ENCODE measurements at regions not wholly inside any gene's neighbourhood (a gene's known extent, or its start where the extent isn't known, plus 50 kb on each side); places are given as distances from the start of the nearest gene placed in this dataset.
"Not testable (repeated sequence)": the region's sequence is repeated elsewhere in the genome, so short reads cannot be mapped to it uniquely, and the experiment has no call there.

- DNase-seq (ENCODE audit: low spot score), result no peak
These were observed 1388.1 kb downstream of the AMY1C start for GRCh38 chr1:105137543-105138457.

GRCh38 chr1:105138458-105138893 is 1388.8 kb downstream of the AMY1C start:
- DNase-seq (ENCODE audit: low spot score), result no peak

GRCh38 chr1:105172788-105173187 is 1423.1 kb downstream of the AMY1C start:
- DNase-seq (ENCODE audit: low spot score), result no peak

- DNase-seq (ENCODE audit: low spot score), result no peak
These were observed 1431.1 kb downstream of the AMY1C start for GRCh38 chr1:105180789-105181188.

DNA sequence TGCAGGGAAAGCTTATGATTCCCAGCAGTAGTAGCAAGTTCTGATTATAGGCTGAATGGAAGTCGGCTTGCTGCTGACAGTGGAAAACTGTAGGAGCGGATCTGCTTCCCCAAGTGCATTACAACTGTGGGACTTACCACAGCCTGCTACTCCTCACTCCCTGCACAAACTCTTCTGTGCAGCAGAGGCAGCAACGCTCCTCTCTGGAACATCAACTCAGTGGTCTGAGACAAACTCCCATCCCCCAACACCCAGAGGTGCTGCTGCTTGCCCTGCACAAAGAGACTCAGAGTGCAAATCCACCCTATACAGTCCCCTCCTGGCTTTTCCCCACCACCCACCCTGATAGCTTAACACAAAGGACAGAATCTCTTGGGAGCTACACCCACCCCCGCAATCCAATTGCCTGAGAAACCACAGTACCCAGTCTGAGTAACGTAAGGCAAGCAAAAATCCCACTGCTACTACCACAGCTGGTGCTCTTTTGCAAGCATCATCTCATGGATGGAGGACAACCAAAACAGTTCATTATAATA is 1455.2 kb downstream of the AMY1C start:
- DNase-seq (ENCODE audit: low spot score), result no peak

DNA sequence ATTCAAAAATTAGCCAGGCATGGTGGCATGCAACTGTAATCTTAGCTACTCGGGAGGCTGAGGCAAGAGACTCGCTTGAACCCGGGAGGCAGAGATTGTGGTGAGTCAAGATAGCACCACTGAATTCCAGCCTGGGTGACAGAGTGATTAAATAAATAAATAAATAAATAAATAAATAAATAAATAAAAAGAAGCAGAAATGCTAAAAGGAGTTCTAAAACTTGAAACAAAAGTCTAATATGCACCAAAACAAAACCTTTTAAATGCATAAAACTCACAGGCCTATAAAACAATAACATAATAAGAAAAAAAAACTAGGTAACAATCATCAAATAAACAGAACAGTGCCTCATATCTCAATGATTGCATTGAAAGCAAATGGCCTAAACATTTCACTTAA is 1458.9 kb downstream of the AMY1C start:
- DNase-seq (ENCODE audit: low spot score), result no peak

DNA sequence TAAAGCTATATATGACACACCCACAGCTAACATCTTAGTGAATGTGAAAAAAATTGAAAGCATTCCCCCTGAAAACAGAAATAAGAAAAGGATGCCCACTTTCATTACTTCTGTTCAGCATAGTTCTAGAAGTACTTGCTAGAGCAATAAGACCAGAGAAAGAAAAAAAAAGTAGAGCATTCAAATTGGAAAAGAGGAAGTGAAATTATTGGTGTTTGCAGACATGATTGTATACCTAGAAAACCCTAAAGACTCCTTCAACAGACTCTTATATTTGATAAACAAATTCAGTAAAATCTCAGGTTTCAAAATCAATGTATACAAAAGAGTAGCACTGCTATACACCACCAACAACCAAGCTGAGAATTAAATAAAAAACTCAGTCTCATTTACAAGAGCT is 1461.0 kb downstream of the AMY1C start:
- no peak for DNase-seq (ENCODE audit: low spot score)

GRCh38 chr1:105231378-105231777 is 1481.7 kb downstream of the AMY1C start:
- no peak for DNase-seq (ENCODE audit: low spot score)

GRCh38 chr1:105243411-105243810 is 1493.7 kb downstream of the AMY1C start:
- no peak for DNase-seq (ENCODE audit: low spot score)

DNA sequence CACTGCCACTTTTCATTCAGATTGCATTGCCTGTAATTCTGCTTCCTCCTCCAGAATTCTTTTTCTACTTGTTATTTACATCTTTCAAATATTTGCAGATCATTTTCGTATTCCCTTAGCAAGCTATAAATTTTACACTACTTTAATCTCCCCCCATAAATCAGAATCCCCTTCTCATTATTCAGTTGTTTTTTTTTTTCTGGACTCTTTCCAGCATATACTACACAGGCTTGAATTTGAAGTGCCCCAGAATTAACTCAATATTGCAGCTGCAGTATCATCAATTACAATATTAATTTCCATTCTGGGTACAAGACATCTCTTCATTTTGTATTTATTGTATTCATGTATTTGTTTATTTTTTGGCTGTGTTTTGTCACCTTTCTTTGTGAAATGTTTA is 1494.3 kb downstream of the AMY1C start:
- DNase-seq (ENCODE audit: low spot score), result no peak

GRCh38 chr1:105254906-105255305 is 1505.2 kb downstream of the AMY1C start:
- DNase-seq (ENCODE audit: low spot score), result no peak

DNA sequence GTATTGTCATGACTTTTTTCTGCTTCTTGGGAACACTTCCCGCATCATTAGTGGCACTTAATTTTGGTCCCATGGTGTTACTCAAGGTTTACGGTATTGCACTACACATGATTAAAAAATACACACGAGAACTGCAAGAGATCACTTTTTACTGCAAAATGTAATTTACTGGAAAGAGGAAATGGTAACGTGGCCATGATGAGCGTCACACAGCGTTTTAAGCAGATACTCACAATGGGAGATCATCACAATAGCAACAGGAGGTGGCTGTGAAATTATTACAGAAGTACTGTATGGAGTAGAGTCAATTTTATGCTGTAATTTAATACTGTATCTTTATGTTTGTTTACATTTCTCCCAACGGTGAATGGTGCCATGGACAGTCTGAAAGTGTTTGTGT is 1510.3 kb downstream of the AMY1C start:
- DNase-seq (ENCODE audit: low spot score), result no peak

DNA sequence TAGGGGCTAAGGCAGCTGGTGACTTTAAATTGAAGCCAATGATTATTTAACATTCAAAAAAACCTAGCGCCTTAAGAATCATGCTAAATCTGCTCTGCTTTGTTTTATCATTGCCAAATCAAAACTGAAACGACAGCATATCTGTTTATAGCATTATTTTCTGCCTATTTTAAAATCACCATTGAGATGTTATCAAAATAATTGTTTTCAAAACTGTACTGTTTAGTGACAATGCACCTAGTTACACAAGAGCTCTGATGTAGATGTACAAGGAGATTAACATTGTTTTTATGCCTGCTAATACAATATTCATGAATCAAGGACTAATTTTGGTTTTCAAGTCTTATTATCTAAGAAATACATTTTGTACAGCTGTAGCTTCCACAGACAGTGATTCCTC is 1521.3 kb downstream of the AMY1C start:
- no peak for DNase-seq (ENCODE audit: low spot score)

DNA sequence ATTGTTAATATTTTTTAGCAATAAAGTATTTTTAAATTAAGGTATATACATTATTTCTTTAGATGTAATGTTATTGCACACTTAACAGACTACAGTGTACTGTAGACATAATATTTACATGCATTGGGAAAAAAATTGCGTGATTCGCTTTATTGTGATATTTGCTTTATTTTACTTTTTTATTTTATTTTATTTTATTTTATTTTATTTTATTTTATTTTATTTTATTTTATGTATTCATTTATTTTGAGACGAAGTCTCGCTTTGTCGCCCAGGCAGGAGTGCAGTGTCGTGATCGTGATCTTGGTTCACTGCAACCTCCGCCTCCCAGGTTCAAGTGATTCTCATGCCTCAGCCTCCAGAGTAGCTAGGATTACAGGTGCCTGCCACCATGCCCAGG is 1522.7 kb downstream of the AMY1C start:
- DNase-seq (ENCODE audit: low spot score), result not testable (repeated sequence)

GRCh38 chr1:105294838-105295237 is 1545.1 kb downstream of the AMY1C start:
- DNase-seq (ENCODE audit: low spot score), result no peak

DNA sequence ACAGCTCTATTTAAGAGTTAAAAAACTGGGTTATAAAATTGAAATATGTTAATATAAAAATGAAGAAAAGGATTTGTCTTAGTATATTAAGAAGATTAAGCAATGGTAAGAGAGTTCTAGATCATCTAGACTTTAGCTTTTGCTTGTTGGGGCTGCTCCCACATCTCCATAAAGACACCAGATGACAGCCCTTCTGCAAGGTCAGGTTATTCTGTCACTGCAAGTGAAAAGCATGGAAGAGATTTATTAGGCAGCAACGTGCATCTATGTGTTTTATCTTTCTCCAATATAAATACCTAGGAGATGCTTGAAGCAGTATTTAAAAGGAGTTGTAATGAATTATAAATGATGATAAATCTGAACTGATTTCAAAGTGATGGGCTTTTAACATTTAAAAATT is 1560.4 kb downstream of the AMY1C start:
- DNase-seq (ENCODE audit: low spot score), result no peak

DNA sequence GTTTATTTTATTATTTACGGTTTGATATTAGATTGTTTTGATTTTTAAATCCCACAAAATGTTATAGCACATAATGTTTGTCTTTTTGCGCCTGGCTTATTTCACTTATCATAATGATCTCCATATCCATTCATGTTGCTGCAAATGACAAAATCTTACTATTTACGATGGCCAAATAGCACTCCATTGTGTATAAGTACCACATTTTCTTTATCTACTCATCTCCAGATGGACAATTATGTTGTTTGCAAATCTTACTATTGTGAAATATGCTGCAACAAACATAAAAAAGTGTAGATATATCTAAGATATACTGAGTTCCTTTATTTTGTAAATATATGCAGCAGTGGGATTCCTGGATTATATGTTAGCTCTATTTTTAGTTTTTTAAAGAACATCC is 1568.3 kb downstream of the AMY1C start:
- no peak for DNase-seq (ENCODE audit: low spot score)

GRCh38 chr1:105326886-105327285 is 1577.2 kb downstream of the AMY1C start:
- DNase-seq (ENCODE audit: low spot score), result no peak

DNA sequence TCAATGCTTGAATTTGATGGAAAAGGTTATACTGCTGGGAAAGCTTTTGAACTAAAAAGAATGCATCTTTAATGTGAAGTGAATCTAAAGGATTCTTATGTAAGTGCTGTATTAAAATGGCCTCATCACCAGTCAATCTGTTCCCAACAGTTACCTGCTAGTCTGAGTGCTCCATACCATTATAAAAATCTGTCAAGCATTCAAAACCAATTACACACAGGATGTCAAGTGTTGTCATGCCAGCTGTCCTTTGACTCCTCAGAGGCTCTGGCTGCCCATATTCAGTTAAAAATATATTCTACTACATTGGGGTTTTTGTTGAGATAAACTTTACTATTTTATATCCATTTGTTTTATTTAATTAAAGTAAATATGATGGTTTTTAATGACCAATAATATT is 1587.7 kb downstream of the AMY1C start:
- DNase-seq (ENCODE audit: low spot score), result no peak

DNA sequence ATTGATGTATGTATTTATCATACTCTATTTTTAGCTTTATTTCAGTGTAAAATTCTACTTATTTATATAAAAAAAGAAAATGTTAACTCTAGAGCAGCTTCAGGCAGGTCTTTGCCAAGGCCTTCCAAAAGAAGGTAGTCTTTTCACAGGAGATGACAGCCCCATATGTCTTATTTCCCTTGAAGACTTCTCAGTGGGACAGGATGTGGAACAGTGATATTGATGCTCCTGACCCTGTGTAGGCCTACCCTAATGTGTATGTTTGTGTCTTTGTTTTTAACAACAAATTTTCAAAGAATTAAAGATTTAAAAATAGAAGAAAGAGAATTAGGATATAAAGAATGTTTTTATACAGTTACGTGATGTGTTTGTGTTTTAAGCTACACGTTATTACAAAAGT is 1593.6 kb downstream of the AMY1C start:
- no peak for DNase-seq (ENCODE audit: low spot score)

GRCh38 chr1:105359457-105359856 is 1609.8 kb downstream of the AMY1C start:
- DNase-seq (ENCODE audit: low spot score), result no peak

- no peak for DNase-seq (ENCODE audit: low spot score)
These were observed 1612.7 kb downstream of the AMY1C start for GRCh38 chr1:105362438-105362837.

- DNase-seq (ENCODE audit: low spot score), result no peak
These were observed 1618.7 kb downstream of the AMY1C start for GRCh38 chr1:105368446-105368845.

- no peak for DNase-seq (ENCODE audit: low spot score)
These were observed 1624.0 kb downstream of the AMY1C start for GRCh38 chr1:105373681-105374080.

Measured in CD4-positive, alpha-beta T cell treated with Interleukin-15 for 4 hours (primary cell).